GM18507 (cell line): ENCODE measurements at regions not wholly inside any gene's neighbourhood (a gene's known extent, or its start where the extent isn't known, plus 50 kb on each side); places are given as distances from the start of the nearest gene placed in this dataset.
A peak's percentile ranks its signal among the peaks of the same experiment; 100 is the strongest.

Source experiments
- DNase-seq: peaks from one replicate; pipeline ENCODE4 v3.0.0; 2011; ENCODE audit warnings: low read depth; ENCODE audit not compliant: insufficient read length; ENCODE audit errors: extremely low spot score
- FAIRE-seq: peaks from 2 replicates; lab custom pipeline; 2011; peaks lifted over from hg19 to GRCh38; lab: Jason Lieb, UNC

DNA sequence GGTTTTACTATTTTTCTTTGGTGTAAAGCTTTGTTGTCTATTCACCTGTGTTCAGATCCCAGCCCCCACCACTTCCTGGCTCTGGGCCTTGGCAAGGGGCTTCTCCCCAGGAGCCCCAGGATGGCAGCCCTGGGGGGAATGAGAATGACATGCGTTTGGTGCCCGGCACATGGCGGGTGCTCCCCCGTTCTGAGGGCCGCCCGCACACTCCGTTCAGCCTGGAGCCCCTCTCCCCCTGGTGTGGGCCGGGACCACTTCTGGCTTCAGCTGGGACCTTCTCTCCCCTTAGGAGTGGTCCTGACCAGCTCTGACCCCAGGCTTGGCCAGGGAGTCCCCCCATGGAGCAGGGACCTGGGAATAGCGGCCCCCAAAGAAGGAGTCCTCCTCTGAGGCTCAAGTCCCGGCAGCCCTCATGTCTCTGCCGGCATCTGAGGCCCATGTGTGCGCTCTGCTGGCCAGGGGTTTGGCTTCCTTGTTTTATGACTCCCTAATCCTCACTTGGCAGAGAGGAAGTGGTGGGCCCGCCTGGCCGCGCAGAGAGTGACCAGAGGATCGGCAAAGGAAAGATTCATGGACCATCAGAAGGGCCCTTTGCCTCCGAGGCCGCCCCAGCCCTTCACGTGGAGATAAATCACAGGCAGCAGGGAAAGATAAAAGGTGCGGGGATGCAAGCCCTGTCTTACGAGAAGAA, 57.0 kb upstream of the LMX1B start:
- FAIRE-seq = no peak
- no peak for DNase-seq

DNA sequence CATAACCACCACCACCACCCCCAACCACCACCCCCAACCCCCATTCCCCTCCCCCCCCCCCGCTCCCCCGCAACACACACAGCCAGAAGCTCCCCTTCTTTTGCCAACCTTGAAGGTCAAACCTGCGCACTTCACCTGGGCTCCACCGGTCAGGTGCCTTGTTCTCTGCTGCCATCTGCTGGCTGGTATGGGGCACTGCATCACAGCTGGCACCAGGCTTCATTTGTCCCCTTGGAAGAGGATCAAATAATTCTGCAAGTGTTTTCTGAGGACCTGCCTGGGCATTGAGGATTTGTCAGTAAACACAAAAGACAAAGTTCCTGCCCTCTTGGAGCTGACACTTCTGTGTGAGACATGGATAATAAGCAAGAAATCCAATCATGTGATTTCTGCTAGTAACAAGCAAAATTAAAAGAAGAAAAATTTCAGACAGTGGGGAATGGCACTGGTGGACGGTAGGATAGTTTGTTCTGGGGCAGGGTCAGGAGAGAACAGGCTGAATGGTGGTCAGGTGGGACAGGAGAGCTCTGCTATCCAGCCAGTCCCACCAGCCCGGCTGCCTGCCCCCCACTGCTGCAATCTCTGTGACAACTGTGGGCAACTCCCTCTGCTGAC, 55.6 kb upstream of the LMX1B start:
- peak; percentile 84 for FAIRE-seq
- DNase-seq = peak; percentile 68

DNA sequence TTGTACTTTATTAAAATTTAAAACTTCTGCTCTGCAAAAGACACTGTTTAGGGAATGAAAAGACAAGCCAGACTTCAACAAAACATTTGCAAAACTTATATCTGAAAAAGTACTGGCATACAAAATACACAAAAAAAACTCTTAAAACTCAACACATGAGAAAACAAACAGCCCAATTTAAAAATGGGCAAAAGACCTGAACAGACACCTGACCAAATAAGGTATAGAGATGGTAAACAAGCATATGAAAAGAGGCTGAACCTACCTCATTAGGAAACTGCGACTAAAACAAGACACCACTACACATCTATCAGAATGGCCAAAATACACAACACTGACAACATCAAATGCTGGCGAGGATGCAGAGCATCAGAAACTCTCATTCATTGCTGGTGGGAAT, 54.4 kb upstream of the LMX1B start:
- FAIRE-seq = no peak
- no peak for DNase-seq

DNA sequence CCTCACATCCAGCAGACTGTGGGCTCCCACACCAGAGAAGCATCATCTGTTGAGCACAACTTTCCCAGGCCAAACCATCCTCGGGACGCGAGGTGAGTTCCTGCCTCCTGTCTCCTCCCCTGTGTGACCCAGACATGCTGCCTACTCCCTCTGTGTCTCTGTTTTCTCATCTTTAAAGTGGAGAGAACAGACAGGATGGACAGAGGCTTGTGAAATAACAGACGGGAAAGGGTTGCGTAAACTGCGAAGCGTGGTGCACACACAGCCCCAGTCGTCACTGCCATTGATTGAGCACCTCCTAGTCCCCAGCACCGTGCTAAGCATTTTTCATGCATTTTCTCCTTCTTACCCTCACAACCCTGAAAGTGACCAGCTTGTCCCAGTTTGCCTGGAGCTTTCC, 52.1 kb upstream of the LMX1B start:
- FAIRE-seq (no peak), DNase-seq (no peak)

DNA sequence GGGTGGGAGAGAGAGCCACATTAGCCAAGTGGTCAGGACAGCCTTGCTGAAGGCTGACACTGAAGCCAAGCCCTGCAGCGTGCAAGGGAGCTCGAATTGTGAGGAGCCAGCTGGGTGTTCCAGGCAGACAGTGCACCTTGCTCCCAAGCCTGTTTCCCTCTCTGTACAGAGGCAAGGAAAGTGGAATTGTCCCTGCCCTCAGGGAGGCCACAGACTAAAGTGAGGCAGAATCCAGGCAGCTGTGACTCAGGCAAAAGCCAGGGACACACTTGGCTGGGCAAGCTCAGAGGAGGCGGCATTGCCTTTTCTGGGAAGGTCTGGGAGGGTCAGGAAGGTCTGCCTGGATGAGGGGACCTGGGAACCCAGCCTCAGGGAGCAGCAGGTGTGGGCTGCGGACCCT, 50.2 kb upstream of the LMX1B start:
- FAIRE-seq (no peak), DNase-seq (no peak)
